Stimulated activated naive CD8-positive, alpha-beta T cell treated with anti-CD3 and anti-CD28 coated beads, Interleukin-15, Interleukin-2, amounts not matched to agents 100 U/mL and 50 U/mL, for 24 hours (primary cell): ENCODE measurements at regions not wholly inside any gene's neighbourhood (a gene's known extent, or its start where the extent isn't known, plus 50 kb on each side); places are given as distances from the start of the nearest gene placed in this dataset.
A peak's percentile ranks its signal among the peaks of the same experiment; 100 is the strongest.
"Not testable (repeated sequence)": the region's sequence is repeated elsewhere in the genome, so short reads cannot be mapped to it uniquely, and the experiment has no call there.

Experiments
- ATAC-seq: fragments of 150-1000 bp; cut with Tn5 transposase; one replicate; pipeline ENCODE4 v1.10.0; 2021
- DNase-seq: peaks from one replicate; pipeline ENCODE4 v3.0.0; 2021

GRCh38 chr14:89697281-89698060 lies 257.1 kb downstream of the EFCAB11 start:
- DNase-seq (no peak), ATAC-seq (no peak)

GRCh38 chr14:89695846-89696245 lies 258.7 kb downstream of the EFCAB11 start:
- DNase-seq (no peak), ATAC-seq (no peak)

- ATAC-seq = no peak
- DNase-seq = no peak
Observed at GRCh38 chr14:89690139-89690538, 264.4 kb downstream of the EFCAB11 start.

GRCh38 chr14:89689711-89690110 lies 264.8 kb downstream of the EFCAB11 start:
- DNase-seq, ATAC-seq: not testable (repeated sequence)

GRCh38 chr14:89688507-89689211 lies 265.9 kb downstream of the EFCAB11 start:
- no peak for DNase-seq
- ATAC-seq = no peak

- not testable (repeated sequence) for DNase-seq, ATAC-seq
Observed at GRCh38 chr14:89687129-89687528, 267.4 kb downstream of the EFCAB11 start.

DNA sequence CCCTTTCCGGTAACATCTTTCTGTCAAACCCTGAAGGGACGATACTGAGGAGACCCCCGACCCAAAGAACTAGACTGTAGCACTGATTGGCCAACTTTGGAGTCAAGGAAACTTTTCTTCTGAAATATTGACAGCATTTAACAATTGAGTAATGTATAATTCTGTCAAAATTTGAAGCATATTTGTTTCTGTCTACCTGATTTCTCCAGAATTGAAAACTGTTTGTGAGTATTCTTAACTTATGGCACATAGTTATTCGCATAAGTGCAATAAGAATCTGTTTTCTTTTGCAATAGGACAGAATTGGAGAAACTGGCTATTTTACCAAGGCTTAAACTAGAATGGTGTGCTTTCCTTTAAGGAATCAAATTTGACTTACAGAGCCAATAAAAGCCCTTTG lies 267.1 kb upstream of the FOXN3 start:
- no peak for DNase-seq
- ATAC-seq = no peak

GRCh38 chr14:89681086-89682018 lies 264.3 kb upstream of the FOXN3 start:
- peak; percentile 93 for ATAC-seq
- DNase-seq = peak; percentile 73

DNA sequence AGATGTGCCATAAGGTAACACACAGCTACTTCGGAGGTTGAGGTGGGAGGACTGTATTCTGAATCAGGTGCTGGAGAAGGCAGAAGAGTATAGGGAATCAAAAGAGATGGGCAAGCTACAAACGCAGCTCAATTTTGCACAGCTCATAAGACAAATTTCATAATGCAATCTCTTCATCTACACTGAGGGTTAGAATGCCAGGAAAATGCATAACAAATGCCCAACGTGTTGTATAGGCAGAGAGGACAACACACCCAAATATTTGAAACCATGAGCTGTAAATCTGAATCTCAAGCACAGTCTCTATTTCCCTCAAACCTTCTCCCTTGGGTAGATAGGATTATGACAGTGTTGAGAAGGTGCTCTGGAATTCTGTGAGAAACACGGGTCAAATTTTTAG lies 263.1 kb upstream of the FOXN3 start:
- ATAC-seq (no peak), DNase-seq (no peak)

- ATAC-seq (no peak), DNase-seq (no peak)
Observed at GRCh38 chr14:89678768-89679167, 261.7 kb upstream of the FOXN3 start.

DNA sequence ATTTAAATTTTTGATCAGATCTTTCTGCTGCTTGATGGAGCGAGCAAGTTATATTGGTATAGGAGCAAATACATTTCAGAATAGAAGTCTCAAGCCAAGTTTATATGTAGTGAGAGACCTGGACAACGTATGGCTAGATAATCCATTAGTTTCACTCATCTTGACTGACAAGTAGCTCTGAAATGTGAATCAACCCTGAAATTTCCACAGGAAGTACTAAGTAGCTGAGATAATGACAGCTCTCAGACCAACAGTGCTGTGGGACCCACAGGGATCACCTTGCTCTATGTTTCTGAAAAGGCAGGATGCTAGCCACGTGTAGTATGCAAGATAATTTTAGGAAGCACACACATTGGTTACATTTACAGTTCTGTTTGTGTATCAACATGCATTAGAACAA lies 258.6 kb upstream of the FOXN3 start:
- DNase-seq (no peak), ATAC-seq (peak; percentile 51)

- DNase-seq (no peak), ATAC-seq (no peak)
Observed at GRCh38 chr14:89674936-89675335, 257.9 kb upstream of the FOXN3 start.

- no peak for DNase-seq
- no peak for ATAC-seq
Observed at GRCh38 chr14:89674240-89674639, 257.2 kb upstream of the FOXN3 start.

DNA sequence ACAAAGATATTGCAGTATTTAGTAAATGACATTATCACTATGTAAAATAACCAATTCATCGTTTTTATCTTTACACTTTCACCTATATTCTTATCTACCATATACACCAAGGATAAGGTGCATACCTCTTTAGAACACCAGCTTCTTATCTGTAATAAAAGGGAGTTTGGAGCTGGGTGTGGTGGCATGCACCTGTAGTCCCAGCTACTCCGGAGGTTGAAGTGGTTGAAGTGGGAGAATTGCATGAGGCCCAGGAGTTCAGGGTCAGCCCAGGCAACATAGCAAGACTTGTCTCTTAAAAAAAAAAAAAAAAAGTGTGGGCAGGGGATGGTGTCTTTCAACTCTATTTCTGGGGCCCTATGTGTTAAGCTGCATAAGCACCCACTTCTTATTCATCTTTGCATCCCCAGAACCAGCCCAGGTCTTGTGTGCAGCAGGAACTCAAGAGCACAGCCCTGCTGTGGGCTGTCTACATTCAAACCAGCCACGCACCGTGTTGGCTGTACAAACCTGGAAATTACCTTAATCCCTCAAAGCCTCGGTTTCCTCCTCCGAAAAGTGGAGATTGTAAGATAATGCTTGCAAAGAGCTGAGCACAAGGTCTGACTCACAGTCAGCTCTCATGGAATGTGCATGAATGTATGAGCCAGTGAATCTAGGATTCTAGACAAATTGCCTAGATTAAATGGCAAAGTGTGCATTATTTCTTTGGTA lies 256.6 kb upstream of the FOXN3 start:
- ATAC-seq (peak; percentile 70), DNase-seq (no peak)

- ATAC-seq (no peak), DNase-seq (no peak)
Observed at GRCh38 chr14:89672636-89673511, 255.8 kb upstream of the FOXN3 start.

- DNase-seq = peak; percentile 59
- ATAC-seq = peak; percentile 50
Observed at GRCh38 chr14:89669193-89669592, 252.2 kb upstream of the FOXN3 start.

- DNase-seq (no peak), ATAC-seq (no peak)
Observed at GRCh38 chr14:89667983-89668382, 250.9 kb upstream of the FOXN3 start.

- not testable (repeated sequence) for ATAC-seq, DNase-seq
Observed at GRCh38 chr14:89665300-89666081, 248.5 kb upstream of the FOXN3 start.

DNA sequence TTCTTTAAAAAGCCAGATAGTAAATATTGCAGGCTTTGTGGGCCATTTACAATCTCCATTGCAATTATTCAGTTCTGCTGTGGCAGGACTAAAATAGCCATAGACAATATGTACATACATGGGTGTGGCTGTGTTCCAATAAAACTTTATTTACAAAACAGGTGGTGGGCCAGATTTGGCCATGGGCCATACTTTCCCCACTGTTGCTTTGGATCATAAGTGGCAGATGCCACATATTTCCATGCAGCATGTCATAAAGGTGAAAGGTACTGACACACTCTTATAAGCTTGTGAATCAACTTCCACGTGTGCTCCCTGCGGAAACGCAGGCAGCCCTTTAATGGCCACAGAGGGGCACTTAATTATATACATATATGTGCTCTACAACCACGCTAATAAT lies 244.4 kb upstream of the FOXN3 start:
- DNase-seq (no peak), ATAC-seq (no peak)
